Stimulated activated CD8-positive, alpha-beta memory T cell treated with anti-CD3 and anti-CD28 coated beads, Interleukin-7, amount 100 ng/mL, for 4 hours (primary cell): ENCODE measurements at regions not wholly inside any gene's neighbourhood (a gene's known extent, or its start where the extent isn't known, plus 50 kb on each side); places are given as distances from the start of the nearest gene placed in this dataset.

Experiments
- DNase-seq, 2 donors: peaks; one replicate each; pipeline ENCODE4 v3.0.0-alpha.2; 2020; ENCODE audit warnings: low read depth in 2 of 2

DNA sequence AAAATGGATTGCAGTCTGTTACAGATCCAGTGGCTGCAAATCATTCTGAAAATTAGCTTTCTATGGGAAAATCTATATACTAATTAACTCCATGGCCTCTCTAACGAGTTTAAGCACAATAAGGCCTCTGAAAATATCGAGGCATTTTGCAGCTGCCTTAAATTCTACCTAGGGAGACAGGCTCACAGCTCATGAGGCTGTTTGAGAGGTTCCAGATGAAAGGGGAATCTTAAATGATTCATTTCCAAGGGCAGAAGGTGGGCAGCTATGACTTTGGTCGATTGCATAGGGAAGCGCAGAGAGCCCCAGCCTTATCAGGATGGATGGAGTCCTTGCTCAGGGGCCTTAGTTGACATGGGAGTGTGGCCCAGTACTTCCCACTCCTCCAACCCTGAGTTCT, 216.8 kb upstream of the POU3F1 start:
- no peak for DNase-seq

DNA sequence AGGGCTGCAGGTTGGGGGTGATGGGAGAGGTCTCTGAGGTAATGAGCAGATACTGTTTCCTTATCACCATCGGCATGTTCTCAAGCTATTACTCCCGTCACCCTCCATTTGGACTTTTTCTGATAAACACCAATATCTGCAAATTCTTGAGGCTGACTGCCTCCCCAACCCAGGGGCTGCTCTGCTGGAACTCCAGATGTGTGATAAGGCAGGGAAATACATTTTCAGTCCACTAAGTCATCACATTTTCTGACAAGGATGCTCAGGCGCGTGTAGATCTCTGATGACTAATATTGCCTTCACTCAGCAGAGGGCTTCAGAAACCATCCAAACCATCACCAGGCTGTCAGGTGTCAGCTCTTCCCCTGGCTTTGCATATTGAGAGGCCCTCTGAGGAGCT, 215.0 kb upstream of the POU3F1 start:
- no peak for DNase-seq

DNA sequence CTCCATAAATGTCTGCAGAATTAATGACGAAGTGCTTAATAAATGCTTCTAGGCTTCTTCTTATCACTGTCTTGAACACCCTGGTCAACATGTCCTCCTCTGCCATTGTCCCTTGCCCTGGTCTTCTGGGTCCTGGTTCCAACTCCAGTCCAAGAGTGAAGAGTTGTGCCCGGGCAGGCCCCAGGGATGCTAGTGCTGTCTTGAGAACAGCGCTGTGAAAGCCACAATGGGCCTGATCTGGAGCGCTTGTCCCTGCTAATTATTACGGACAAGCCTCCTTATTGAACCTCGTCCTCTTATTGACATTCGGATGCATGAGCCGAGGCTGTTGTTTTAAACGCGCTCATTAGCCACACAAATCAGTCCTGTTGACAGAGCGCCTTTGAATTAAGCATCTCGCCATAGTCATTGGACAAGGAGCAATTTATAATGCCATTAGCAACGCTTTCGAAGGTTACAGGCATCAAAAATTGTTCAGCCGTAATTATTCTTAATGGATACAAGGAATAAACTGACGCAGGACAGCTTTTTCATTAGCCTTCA, 211.6 kb upstream of the POU3F1 start:
- DNase-seq = no peak

DNA sequence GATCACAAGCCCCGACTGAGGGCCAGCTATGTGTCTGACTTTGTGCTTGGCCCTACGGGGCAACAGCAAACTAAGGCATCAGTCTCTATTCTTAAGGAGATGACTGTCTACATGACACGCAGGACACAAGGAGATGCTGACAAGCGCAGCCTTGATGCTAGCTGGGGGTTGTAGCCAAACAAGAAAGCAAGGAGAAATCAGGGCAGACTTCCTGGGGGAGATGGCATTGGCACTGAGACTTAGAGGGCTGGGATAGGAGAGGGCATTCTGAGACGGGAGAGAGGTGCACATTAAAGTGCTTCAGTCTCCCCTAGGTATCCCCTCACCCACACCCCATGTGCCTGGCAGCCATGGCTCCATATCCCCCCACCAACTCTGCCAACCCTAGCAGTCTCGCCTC, 210.8 kb upstream of the POU3F1 start:
- DNase-seq = no peak

DNA sequence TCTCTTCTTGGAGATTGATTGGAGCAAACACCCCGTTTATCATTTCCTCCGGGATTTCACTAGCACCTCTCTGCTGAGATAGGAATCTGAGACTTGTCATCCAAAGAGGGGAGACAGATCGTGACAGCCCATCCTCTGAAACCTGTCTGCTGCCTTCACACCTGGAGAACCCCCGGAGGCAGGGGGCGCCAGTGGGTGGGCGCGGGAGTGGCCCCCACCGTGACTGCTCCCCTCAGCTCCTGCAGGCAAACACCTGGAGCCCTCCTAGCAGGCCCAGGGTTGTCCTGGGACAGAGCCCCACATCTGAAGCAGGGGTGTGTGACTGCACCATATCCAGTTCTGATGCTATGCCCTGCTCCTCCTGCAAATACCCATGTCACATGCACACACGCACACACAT, 209.5 kb upstream of the POU3F1 start:
- no peak for DNase-seq

DNA sequence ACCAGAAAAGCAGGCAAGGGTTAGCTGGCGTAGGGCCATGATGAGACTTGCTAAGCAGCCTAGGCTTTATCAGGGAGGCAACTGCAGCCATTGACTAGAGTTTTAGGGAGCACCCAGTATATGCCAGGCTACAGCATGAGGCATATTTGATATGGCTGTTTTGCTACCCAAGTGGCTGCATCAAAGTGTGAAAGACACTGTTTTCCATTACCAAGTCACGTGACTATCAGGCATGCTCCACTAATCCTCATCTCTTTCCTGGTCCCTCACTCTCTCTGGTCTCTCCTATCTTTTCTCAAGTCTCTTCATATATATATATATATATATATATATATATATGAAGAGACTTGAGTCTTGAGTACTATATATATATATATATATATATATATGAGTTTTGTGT, 206.7 kb upstream of the POU3F1 start:
- no peak for DNase-seq

DNA sequence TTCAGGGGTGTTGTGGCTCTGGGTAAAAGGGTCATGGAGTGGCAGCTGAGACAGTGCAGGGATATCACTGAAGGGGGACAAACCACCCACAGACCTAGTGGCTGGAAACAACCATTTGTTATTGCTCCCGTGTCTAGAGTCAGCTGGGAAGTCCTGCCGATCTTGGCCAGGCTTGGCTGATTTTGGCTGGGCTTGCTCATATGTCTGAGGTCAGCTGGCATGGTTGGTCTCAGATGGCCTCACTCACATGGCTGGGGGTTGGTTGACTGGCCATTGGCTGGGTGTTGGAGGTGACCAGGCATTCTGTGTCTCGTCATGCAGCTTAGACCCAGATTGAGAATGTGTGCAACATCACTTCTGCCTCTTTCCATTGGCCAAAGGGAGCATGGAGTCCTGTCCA, 203.8 kb upstream of the POU3F1 start:
- DNase-seq = no peak

DNA sequence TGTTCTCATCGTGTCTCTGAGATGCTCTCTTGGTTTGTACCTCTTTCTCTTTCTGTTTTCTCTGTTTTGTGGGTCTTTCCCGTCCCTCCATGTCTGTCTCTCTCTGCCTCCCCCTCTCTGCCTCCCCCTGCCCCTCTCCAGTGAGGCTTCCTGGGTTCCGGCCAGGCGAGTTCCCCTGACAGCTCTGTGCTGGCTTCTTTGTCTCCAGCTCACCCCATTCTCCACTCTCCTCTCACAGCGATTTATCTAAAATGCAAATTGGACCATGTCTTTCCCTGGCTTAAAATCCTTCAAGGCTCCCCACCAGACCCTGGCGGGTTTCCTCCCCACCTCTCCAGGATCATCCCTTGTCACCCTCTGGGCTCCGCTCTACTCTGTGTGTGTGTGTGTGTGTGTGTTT, 202.4 kb upstream of the POU3F1 start:
- no peak for DNase-seq

DNA sequence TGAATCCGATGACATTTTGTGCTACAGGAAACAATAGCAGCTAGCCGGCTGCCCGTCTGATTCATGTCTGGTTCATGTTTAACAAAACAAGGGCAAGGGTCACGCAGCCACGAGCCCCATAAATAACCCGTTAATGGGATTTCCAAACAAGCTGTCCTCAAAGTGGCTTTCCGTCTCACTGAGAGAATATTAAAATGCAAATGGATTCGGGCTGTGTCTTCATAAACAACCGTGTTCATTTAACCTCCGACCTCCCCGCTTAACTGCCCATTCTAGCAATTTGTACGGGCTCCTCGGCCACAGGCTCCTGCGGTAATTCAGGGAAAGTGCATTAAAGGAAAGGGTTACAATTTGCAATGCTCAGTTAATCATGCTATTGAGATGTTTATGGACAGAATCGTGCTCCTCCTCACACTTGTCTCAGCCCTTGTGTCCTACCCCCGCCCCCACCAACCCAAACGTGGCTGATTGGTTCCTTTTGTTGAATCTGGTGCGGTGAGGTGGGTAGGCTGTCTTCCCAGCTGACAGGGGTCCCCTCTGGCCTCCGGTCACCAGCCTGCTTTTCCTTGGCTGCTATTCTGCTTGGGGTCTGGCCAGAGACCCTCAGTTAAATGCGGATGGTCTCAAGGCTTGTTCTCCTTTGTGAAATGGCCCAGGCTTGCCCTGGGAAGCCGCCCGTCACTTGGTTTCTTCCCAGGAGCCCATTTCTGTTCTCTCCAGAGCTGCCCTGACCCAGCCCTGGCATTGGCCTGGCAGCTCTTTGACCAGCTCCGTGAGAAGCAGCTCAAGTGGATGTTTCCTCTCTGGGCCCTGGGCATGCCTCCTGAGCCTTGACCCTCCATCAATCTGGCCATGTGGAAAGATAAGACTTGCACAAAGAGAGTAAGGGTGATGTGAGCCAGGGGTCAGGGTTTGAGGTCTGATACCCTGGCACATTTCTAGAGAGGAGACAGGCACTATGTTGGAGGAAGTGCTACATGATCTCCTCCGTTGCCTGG, 200.7 kb upstream of the POU3F1 start:
- DNase-seq = no peak

DNA sequence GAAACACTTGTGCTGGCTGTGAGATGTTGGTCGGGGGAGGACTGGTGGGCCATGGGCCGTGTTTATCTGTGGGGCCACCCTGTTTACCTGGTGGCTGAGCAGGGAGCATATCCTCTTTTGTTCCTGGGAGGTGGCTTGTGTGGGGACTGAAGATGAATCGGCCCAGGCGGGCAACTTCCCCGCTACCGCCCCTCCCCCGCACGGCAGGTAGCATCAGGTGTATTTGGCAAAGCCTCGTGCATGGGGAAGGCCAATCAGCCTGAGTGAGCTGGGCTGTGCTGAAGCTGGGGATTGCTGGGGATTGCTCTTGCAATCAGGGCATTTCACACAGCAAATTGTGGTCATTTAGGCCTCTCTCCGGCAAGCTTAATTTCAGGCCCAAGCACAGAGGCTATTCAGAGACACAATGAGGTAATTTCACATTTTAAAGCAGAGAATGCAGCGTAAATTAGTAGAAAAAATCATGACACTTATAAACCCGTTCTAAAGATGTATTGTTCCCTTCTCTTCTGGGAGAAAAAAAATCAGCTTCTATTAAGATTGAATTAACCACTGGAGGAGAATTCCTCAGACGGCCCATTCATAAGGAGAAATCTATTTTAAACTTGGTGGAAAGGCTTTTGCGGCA, 197.7 kb upstream of the POU3F1 start:
- DNase-seq = no peak

DNA sequence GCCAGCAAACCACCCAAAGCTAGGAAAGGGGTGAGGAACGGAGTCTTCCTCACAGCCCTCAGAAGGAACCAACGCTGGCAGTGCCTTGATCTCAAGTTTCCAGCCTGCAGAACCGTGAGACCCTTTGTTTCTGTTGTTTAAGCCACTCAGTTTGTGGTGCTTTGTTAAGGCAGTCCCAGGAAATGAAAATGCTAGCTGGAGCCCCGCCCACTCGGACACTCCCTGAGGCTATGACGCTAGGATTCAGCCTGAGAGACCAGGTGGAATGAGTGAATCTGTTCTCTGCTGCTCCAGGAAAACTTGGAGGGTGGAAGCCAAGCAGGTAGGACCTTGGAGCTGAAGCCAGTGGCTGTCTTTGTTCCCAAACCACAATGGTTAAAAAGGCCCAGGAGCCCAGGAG, 196.5 kb upstream of the POU3F1 start:
- no peak for DNase-seq

DNA sequence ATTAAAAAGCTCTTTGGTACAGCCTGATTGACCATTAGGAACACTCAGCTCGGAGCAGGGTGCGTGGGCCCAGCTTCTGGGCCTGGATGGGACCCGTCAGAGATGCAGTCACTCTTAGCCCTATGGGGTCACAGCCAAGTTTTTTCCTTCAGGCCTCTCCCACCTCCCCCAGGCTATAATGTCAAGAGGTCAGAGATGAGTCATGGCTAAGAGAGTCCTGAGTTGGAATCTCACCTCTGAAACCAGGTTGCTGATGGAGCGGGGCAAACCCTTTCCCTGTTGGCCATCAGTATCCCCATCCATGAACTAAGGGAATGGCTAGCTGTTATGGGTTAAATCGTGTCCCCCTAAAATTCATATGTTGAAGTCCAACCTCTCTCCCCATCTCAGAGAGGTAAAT, 195.9 kb upstream of the POU3F1 start:
- no peak for DNase-seq

DNA sequence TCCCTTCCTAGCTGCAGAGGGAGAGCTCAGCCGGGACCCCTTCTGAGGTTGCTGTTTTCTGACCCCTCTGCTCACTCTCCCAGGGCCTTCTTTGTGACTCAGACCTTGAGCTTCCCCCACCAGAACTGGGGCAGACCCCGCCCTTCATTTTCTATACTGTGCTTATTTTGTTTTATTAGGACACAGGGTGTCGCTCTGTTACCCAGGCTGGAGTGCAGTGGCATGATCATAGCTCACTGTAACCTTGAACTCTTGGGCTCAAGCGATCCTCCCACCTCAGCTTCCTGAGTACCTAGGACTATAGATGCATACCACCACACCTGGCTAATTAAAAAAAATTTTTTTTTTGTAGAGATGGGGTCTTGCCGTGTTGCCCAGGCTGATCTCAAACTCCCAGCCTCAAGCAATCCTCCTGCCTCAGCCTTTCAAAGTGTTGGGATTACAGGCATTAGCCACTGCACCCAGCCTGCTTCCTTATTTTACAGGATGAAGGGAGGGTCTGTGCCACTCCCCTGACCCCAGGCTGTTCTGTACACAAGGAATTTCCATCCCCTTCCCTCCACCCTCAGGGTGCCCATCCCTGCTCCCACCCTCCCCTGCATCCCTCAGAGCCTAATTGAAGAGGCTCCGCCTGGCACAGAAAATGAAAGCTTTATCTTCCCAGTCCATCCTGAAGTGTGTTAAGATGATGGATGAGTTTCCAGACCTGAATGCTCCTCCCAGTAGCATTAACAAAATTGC, 195.2 kb upstream of the POU3F1 start:
- no peak for DNase-seq

DNA sequence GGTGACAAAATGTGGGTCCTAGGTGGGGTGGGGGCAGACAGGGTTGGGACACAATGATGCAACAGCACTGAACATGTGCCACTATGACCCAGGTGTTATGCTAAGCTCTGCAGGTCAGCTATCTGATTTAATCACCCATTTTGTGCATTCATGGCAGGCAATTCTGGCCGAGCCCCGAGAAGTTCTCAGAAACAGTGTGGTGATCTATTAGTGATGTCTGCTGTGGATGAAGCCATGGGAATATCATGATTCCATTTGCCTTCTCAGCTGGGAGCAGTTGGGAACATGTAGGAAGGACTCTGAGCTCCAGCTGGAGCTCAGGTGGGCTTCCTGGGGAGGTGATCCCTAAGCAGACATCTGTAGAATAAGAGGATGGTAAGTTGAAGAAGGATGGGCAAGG, 194.0 kb upstream of the POU3F1 start:
- no peak for DNase-seq

DNA sequence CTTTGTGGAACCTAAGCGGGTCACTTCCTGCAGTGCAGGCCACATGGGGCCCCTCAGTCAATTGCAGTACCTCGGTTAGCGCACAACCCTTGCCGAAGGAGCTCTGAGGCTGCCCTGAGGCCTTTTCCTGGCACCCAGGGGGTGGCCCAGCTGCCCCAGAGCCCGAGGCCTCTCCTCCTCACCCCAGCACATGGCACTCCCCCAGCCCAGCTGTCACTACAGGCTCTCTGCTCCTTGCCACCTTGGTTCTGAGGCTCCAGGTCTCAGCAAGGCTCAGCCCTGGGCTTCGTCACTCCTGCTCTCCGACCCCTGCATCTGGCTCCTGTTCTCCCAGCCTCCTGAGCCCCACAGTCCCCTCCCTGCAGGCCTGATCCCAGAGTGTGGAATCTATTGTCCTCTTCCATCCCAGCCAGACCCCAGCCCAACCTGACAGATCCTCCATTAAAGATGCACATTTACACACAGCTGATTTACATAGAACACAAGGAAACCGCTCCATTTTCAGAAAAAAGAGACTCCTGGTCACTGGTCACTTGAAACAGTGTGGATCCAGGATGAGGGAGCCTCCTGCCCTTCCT, 192.8 kb upstream of the POU3F1 start:
- no peak for DNase-seq

DNA sequence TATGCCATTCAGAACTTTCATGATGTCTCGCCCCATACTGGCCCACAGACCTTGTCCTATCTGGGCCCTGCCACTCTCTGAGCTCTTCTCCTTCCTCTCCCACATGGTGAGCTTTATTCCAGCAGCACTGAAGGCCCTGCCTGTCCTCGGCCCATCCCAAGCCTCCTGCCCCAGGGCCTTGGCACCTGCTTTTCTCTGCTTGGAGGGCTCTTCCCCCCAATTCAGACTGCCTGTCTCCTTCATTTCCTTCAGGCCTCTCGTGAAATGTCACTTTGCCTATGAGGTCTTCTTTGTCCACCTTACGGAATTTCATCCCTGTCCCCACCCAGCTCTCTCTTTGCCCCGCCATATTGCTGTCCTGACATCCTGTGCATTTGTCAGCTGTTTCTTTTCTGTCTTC, 191.7 kb upstream of the POU3F1 start:
- DNase-seq = no peak

DNA sequence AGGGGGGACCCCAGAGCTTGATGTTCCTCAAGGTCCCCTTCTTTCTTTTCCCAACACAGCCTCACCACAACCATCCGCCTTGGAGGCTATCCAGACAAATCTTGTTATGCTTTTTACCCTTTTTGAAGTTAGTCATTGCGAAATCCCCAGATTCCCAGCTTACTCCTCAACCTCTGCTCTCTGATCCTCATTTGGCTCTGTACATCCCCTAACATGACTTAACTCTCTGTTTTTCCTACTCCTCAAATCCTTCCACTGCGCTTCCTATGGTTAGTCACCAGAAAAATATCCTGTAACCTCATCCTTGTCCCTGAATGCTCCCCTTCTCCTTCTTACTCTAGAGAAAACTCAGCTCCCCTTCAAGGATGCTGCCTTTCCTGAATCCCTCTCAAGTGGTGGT, 189.1 kb upstream of the POU3F1 start:
- DNase-seq = no peak

DNA sequence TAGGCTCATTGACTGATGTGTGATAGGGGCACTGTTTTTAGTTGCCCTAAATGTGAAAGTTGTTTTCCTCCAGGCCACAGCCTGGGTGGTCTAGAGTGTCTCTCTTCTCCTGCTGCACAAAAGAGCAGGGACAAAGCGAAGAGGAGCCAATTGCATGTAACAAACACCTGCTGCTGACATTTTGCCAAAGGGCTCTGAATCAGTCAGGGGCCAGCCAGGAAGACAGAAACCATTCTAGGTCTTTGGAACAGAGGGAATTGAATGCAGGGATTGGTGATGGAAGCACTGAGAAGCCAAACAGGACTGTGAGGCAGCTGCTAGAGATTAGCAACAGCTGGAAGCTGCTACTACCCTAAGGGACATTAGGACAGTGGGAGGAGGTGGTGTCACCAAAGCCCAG, 185.3 kb upstream of the POU3F1 start:
- DNase-seq = no peak

DNA sequence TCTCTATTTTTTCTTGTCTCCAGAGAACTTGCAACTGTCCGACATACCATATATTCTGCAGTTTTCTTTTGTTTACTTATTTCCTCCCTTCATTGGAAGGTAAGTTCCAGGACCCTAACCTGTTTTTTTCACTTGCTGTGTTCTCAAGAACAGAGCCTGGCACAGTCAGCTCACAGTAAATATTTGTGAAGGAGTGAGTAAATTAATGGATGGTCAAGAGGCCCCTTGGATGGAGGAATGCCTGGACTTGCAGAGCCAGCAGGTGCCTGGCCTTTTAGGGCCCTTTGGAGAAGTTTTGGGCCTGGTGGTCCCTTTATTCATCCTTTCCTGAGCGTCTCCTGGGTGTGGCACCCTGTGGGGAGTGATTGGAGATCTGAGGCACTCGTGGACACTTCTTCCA, 182.1 kb upstream of the POU3F1 start:
- no peak for DNase-seq

DNA sequence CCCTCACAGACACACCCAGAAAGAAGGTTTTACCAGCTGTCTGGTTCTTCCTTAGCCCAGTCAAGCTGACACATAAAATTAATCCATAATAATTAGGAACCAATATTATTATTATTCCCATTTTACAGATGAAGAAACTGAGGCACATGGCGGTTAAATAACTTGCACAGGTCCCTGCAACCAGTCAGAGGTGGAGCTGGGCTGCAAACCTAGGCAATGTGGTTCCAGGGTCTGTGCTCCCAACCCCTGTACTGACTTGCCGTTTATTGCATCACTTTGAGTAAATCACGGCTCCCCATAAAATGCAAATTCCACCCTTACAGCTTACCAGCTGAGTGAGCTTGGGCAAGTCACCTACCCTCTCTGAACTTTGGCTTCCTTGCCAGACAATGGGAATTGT, 179.2 kb upstream of the POU3F1 start:
- DNase-seq = no peak

DNA sequence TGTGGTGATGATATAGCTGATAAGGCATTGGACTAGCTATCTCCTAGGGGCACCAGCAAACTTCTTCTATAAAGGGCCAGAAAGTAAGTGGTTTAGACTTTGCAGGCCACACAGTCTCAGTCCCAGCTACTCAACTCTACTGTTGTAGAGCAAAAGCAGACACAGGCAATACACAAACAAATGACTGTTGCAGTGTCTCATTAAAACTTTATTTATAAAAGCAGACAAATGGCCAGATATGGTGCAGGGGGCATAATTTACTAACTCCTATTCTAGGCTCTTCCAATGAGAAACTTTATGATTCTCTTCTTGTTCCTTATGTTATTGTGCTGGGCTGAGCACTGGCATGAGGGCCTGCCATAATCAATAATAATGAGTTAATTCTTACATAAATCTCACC, 176.8 kb upstream of the POU3F1 start:
- no peak for DNase-seq

DNA sequence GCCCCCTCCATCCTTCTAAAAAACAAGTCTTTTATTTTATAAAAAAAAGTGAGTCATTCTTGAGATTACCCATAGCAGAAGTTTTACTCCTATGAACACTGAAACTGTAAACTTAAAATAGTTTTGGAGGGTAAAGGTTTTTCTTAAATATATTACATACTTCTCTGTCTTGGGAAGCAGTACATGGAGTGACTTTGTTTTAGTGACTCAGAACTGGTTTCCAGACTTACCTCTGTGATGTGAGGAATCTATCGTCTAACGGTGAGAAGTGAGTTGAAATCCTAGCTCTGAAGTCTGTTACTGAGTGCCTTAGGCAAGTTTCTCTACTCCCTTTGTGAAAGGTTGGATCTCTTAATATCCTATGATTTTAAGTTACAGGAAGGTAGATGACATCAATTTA, 176.3 kb upstream of the POU3F1 start:
- no peak for DNase-seq
